H1 (cell line): ENCODE measurements at regions not wholly inside any gene's neighbourhood (a gene's known extent, or its start where the extent isn't known, plus 50 kb on each side); places are given as distances from the start of the nearest gene placed in this dataset.

Experiments
- CTCF ChIA-PET: fragments of 300-600 bp; sonication (Branson Sonifier 250); formaldehyde crosslinking; loops from one replicate; lab custom pipeline; 2021; ENCODE audit not compliant: partially characterized antibody; lab: Charles Lee
- POLR2A ChIA-PET: fragments of 300-600 bp; sonication (Branson Sonifier 250); formaldehyde crosslinking; loops from one replicate; lab custom pipeline; 2021; ENCODE audit warnings: inconsistent platforms; ENCODE audit not compliant: partially characterized antibody; lab: Charles Lee
- DNase-seq, 2 experiments: peaks; one replicate each; pipeline versions ENCODE4 v3.0.0 to v3.0.0-alpha.2; 2010 to 2022; ENCODE audit warnings: low spot score in 2 of 2, low read depth in 1 of 2, mixed read lengths in 1 of 2
- FAIRE-seq: peaks from 2 replicates; lab custom pipeline; 2011; peaks lifted over from hg19 to GRCh38; lab: Jason Lieb, UNC
- H2AFZ ChIP-seq: 2 replicates; pipeline ENCODE4 v1.8.1; 2012; ENCODE audit warnings: low read length, inconsistent platforms
- H2AK5ac ChIP-seq: 2 replicates; pipeline ENCODE4 v1.6.1; 2013; ENCODE audit warnings: low read depth, low read length
- H2BK120ac ChIP-seq: replicated peaks from 2 replicates; pipeline ENCODE3; 2013; ENCODE audit warnings: low read depth, low read length, inconsistent platforms
- H2BK12ac ChIP-seq: 2 replicates; pipeline ENCODE4 v1.6.1; 2013; ENCODE audit warnings: low read depth, low read length
- H2BK15ac ChIP-seq: 2 replicates; pipeline ENCODE4 v1.6.1; 2013; ENCODE audit warnings: low read length
- H2BK20ac ChIP-seq: 2 replicates; pipeline ENCODE4 v1.6.1; 2013; ENCODE audit warnings: low read length
- H2BK5ac ChIP-seq: 2 replicates; pipeline ENCODE4 v1.6.1; 2013; ENCODE audit warnings: low read depth, low read length
- H3K14ac ChIP-seq: 2 replicates; pipeline ENCODE4 v1.6.1; 2013; ENCODE audit warnings: inconsistent platforms; ENCODE audit not compliant: insufficient read length
- H3K18ac ChIP-seq: 2 replicates; pipeline ENCODE4 v1.6.1; 2013; ENCODE audit warnings: low read length; ENCODE audit errors: extremely low read depth
- H3K23ac ChIP-seq: 2 replicates; pipeline ENCODE4 v1.6.1; 2013; ENCODE audit warnings: inconsistent platforms; ENCODE audit not compliant: insufficient read length
- H3K23me2 ChIP-seq: 2 replicates; pipeline ENCODE4 v1.6.1; 2013; ENCODE audit warnings: low read depth, low read length
- H3K27ac ChIP-seq: 2 replicates; pipeline ENCODE4 v1.6.1; 2011; ENCODE audit warnings: low read depth, low read length, inconsistent platforms
- H3K27me3 ChIP-seq, 4 experiments: replicated peaks in 1 of 4; 1 replicate in 1 of 4; 2 replicates in 3 of 4; pipeline versions ENCODE4 v1.6.1 to v1.8.1; 2011 to 2013; ENCODE audit warnings: low read length in 3 of 4, mild to moderate bottlenecking in 3 of 4, inconsistent platforms in 2 of 4, mixed read lengths in 2 of 4, moderate library complexity in 1 of 4; ENCODE audit not compliant: control insufficient read depth in 3 of 4, insufficient read depth in 3 of 4; ENCODE audit errors: extremely low read depth in 1 of 4
- H3K36me3 ChIP-seq, 4 experiments: 2 replicates each; pipeline versions ENCODE4 v1.6.1 to v1.8.1; 2011 to 2013; ENCODE audit warnings: mild to moderate bottlenecking in 4 of 4, low read length in 3 of 4, moderate library complexity in 2 of 4, control low read depth in 1 of 4, inconsistent platforms in 1 of 4; ENCODE audit not compliant: insufficient read depth in 4 of 4, control insufficient read depth in 2 of 4
- H3K4ac ChIP-seq: replicated peaks from 2 replicates; pipeline ENCODE3; 2013; ENCODE audit warnings: low read length, low read depth, mixed read lengths, inconsistent platforms; ENCODE audit not compliant: insufficient read length
- H3K4me1 ChIP-seq, 4 experiments: replicated peaks in 1 of 4; 1 replicate in 1 of 4; 2 replicates in 3 of 4; pipeline versions ENCODE4 v1.6.1 to v1.8.1; 2011 to 2013; ENCODE audit warnings: low read length in 3 of 4, inconsistent platforms in 2 of 4, mixed read lengths in 1 of 4; ENCODE audit not compliant: insufficient read depth in 4 of 4, control insufficient read depth in 3 of 4
- H3K4me2 ChIP-seq, 2 experiments: 2 replicates each; pipeline versions ENCODE4 v1.6.1 to v1.8.1; 2011 to 2013; ENCODE audit warnings: low read depth in 2 of 2, low read length in 2 of 2, control low read depth in 1 of 2, inconsistent platforms in 1 of 2, mild to moderate bottlenecking in 1 of 2; ENCODE audit not compliant: insufficient read depth in 1 of 2
- H3K4me3 ChIP-seq, 4 experiments: fragments of 200-600, 300-600 bp in 1 of 4; sonication (generic), shearing (Covaris generic), sonication (Bioruptor Twin) in 1 of 4; 2 replicates each; pipeline versions ENCODE4 v1.5.1 to v1.8.1; 2011 to 2016; ENCODE audit warnings: low read length in 4 of 4, low read depth in 3 of 4, control low read depth in 2 of 4, inconsistent platforms in 2 of 4, mild to moderate bottlenecking in 2 of 4, mixed read lengths in 1 of 4, moderate library complexity in 1 of 4; ENCODE audit not compliant: insufficient read depth in 2 of 4; ENCODE audit errors: extremely low read depth in 1 of 4
- H3K56ac ChIP-seq: replicated peaks from 2 replicates; pipeline ENCODE3; 2013; ENCODE audit warnings: low read depth, mild to moderate bottlenecking, mixed read lengths, low read length, inconsistent platforms; ENCODE audit not compliant: insufficient read length
- H3K79me1 ChIP-seq: 2 replicates; pipeline ENCODE4 v1.6.1; 2013; ENCODE audit warnings: low read depth, low read length, control low read depth
- H3K79me2 ChIP-seq, 2 experiments: 2 replicates each; pipeline versions ENCODE4 v1.6.1 to v1.8.1; 2012 to 2013; ENCODE audit warnings: low read length in 2 of 2, mild to moderate bottlenecking in 2 of 2, inconsistent platforms in 1 of 2; ENCODE audit not compliant: insufficient read depth in 2 of 2, control insufficient read depth in 1 of 2
- H3K9ac ChIP-seq, 4 experiments: replicated peaks in 1 of 4; 1 replicate in 1 of 4; 2 replicates in 3 of 4; pipeline versions ENCODE4 v1.6.1 to v1.8.1; 2011 to 2013; ENCODE audit warnings: low read depth in 3 of 4, low read length in 3 of 4, control low read depth in 2 of 4, mild to moderate bottlenecking in 2 of 4, moderate library complexity in 2 of 4, inconsistent platforms in 1 of 4; ENCODE audit errors: extremely low read depth in 1 of 4
- H3K9me3 ChIP-seq, 2 experiments: 2 replicates each; pipeline versions ENCODE4 v1.6.1 to v1.8.1; 2012 to 2013; ENCODE audit warnings: mild to moderate bottlenecking in 2 of 2, moderate library complexity in 2 of 2, control low read depth in 1 of 2, inconsistent platforms in 1 of 2, low read depth in 1 of 2, low read length in 1 of 2, mixed read lengths in 1 of 2; ENCODE audit not compliant: insufficient read depth in 2 of 2
- H4K20me1 ChIP-seq, 2 experiments: replicated peaks in 1 of 2; 2 replicates each; pipeline versions ENCODE3 to v1.8.1; 2011 to 2013; ENCODE audit warnings: inconsistent platforms in 2 of 2, low read length in 2 of 2, mild to moderate bottlenecking in 1 of 2; ENCODE audit not compliant: insufficient read depth in 2 of 2, control insufficient read depth in 1 of 2
- H4K5ac ChIP-seq: 2 replicates; pipeline ENCODE4 v1.6.1; 2013; ENCODE audit warnings: low read length, low read depth, mixed read lengths, inconsistent platforms; ENCODE audit not compliant: insufficient read length
- H4K8ac ChIP-seq: 2 replicates; pipeline ENCODE4 v1.8.0; 2013; ENCODE audit warnings: mild to moderate bottlenecking, moderate library complexity, low read length, inconsistent platforms; ENCODE audit not compliant: insufficient read depth; ENCODE audit errors: extremely low read depth
- H4K91ac ChIP-seq: replicated peaks from 2 replicates; pipeline ENCODE3; 2013; ENCODE audit warnings: low read length, mixed read lengths, inconsistent platforms; ENCODE audit not compliant: insufficient read length
- ATF3 ChIP-seq: IDR thresholded peaks from 2 replicates; pipeline ENCODE4 v1.6.1; 2011; ENCODE audit warnings: low read depth, mild to moderate bottlenecking, low read length; ENCODE audit not compliant: insufficient read depth
- CHD2 ChIP-seq: IDR thresholded peaks from 2 replicates; pipeline ENCODE4 v1.6.1; 2012; ENCODE audit warnings: low read length, improper control_type of control experiment
- HDAC6 ChIP-seq: IDR thresholded peaks from one replicate; pipeline ENCODE4 v1.7.1; 2012; ENCODE audit warnings: low read depth, mild to moderate bottlenecking, inconsistent platforms, low read length, moderate library complexity
- JUN ChIP-seq: IDR thresholded peaks from 2 replicates; pipeline ENCODE4 v1.6.1; 2011; ENCODE audit warnings: low read depth, mild to moderate bottlenecking, improper control_type of control experiment, low read length
- KDM1A ChIP-seq: fragments of 200-600, 300-600 bp; sonication (generic); IDR thresholded peaks from 2 replicates; pipeline ENCODE4 v1.7.1; 2016; ENCODE audit warnings: mild to moderate bottlenecking, low read length, borderline replicate concordance
- KDM4A ChIP-seq: IDR thresholded peaks from one replicate; pipeline ENCODE4 v1.7.1; 2012; ENCODE audit warnings: low read depth, mild to moderate bottlenecking, moderate library complexity, low read length, inconsistent platforms; ENCODE audit not compliant: severe bottlenecking
- MAX ChIP-seq: IDR thresholded peaks from 2 replicates; pipeline ENCODE4 v1.6.1; 2012; ENCODE audit warnings: inconsistent platforms
- RXRA ChIP-seq: IDR thresholded peaks from 2 replicates; pipeline ENCODE4 v1.6.1; 2011; ENCODE audit warnings: low read depth, mild to moderate bottlenecking, low read length, moderate library complexity; ENCODE audit not compliant: insufficient read depth
- SIN3A ChIP-seq, 2 experiments: IDR thresholded peaks in 1 of 2; conservative IDR thresholded peaks in 1 of 2; 2 replicates each; pipeline ENCODE4 v1.6.1; 2011 to 2012; ENCODE audit warnings: low read length in 2 of 2, improper control_type of control experiment in 1 of 2, low read depth in 1 of 2, mild to moderate bottlenecking in 1 of 2
- TEAD4 ChIP-seq: IDR thresholded peaks from 2 replicates; pipeline ENCODE4 v1.6.1; 2012; ENCODE audit warnings: low read depth, low read length, inconsistent platforms, mixed read lengths

GRCh38 chr13:91232716-91233115 lies 114.8 kb upstream of the MIR17HG start:
- Histone ChIP-seq H3K79me1 (no peaks in the 10 kb centered on the region), H3K9ac (no peak overlapping the region), H3K56ac (no peak overlapping the region), H2BK15ac (no peak overlapping the region), H3K4me2 (no peak overlapping the region), H4K8ac (no peak overlapping the region), H2AFZ (no peak overlapping the region), H4K20me1 (no peaks in the 10 kb centered on the region), H4K5ac (no peak overlapping the region), H3K79me2 (no peaks in the 10 kb centered on the region), H3K4me3 (no peak overlapping the region), H3K36me3 (no peaks in the 10 kb centered on the region), H3K4ac (no peak overlapping the region), H3K23me2 (no peaks in the 10 kb centered on the region), H3K9me3 (no peaks in the 10 kb centered on the region), H3K23ac (no peak overlapping the region), H2BK5ac (no peak overlapping the region), H3K27ac (no peak overlapping the region), H3K14ac (no peak overlapping the region), H3K18ac (no peak overlapping the region), H2AK5ac (no peak overlapping the region), H2BK12ac (no peak overlapping the region), H2BK20ac (no peak overlapping the region), H3K4me1 (no peaks in the 10 kb centered on the region), H4K91ac (no peak overlapping the region), H2BK120ac (no peak overlapping the region), H3K27me3 (no peaks in the 10 kb centered on the region)
- TF ChIP-seq TEAD4 (no peak), ATF3 (no peak), JUN (no peak), RXRA (no peak), MAX (no peak), SIN3A (conservative IDR thresholded peaks at IDR 0.05 in 1 of 2, IDR thresholded peaks at IDR 0.05 in 1 of 2; ENCODE audit: low read depth in 1 of 2, low read length in 2 of 2) (no peak), KDM4A (no peak), HDAC6 (no peak), KDM1A (no peak), CHD2 (no peak)
- DNase-seq (no peak), FAIRE-seq (no peak)
- ChIA-PET POLR2A (no interaction called here), CTCF (interaction anchor here (1.2 kb wide), 1 partner anchor 16 kb away, joined by 3 read pairs; no protein-coding TSS in a partner anchor)
